ENCODE measurements at regions not wholly inside any gene's neighbourhood (a gene's known extent, or its start where the extent isn't known, plus 50 kb on each side); places are given as distances from the start of the nearest gene placed in this dataset.

DNA sequence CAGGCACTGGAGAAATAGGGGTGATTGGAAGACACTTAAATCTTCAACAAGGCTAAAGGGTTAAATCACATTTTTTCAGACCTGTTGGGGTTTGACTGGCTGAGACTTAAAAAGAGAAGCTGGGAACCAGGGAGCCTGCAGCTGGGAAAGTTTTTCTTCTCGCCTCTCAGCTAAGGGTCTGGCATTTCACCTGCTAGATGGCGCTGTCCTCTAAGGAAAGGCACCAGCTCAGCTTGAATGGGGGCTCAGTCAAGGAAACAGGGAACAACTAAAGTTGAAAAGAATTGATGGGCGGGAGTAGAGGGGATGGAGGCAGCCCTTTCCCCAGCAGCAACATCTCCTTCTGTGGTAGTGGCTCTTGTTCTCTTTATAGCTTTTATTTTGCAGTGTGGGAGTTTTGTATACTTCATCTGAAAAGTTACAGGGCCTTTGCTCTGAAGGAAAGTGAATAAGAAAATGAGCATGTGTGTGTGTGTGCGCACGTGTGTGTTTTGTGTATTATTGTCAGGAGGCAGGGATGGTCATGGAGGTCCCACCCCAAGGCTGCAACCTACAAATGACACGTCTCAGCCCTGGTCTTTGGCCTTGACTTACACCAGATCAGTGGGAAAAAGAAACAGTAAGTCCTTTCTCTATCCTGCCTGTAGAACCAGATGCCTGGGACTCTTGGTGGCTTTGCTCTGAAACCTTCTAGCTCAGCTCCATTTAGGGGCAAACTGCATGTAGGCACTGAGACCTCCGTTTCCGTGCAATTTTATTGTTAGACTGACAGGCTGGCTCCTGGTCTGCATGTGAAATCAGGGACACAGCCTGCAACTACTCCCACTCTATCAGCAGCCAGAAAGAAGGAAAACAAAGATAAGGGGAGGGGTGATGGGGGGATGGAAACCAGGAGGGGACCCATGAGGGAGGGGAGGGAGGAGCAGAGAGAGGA lies 316.2 kb upstream of the CLINT1 start:
- peak; percentile 27 for DNase-seq (ENCODE audit: low read depth, low spot score)
- H3K79me2 ChIP-seq (ENCODE audit: control insufficient read depth, insufficient read depth, low read length), result no peaks in the 10 kb centered on the region
- H3K27ac ChIP-seq (ENCODE audit: control insufficient read depth, insufficient read depth), result no peak overlapping the region
- peak; percentile 97 for ATAC-seq
- H4K20me1 ChIP-seq (ENCODE audit: control insufficient read depth, insufficient read depth), result no peaks in the 10 kb centered on the region
- POLR2A ChIA-PET, result interaction anchor here (0.6 to 0.9 kb wide), 3 partner anchors 21 to 488 kb away, joined by 3 to 5 read pairs (median 3); no protein-coding TSS in a partner anchor
- FAIRE-seq, result peak; percentile 47
- peaks cover 0 to 1% of the 10 kb centered on the region in 2 experiments; a peak in 1 of 4 replicates for H3K27me3 ChIP-seq (replicated peaks in 1 of 2; ENCODE audit: control insufficient read depth in 2 of 2, insufficient read depth in 2 of 2, low read length in 1 of 2)
- RAD21 ChIA-PET (ENCODE audit: unreplicated experiment), result interaction anchor here (0.7 to 3.2 kb wide), 46 partner anchors 13 to 1033 kb away, joined by 3 to 96 read pairs (median 3); no protein-coding TSS in a partner anchor
- no peaks in the 10 kb centered on the region for H3K9me3 ChIP-seq (replicated peaks; ENCODE audit: control insufficient read depth, insufficient read depth, low read length)
- no peaks in the 10 kb centered on the region for H3K4me1 ChIP-seq (ENCODE audit: control insufficient read depth, insufficient read depth, low read length)
- no TSS peak for BruUV-seq (replicated peaks)
- no peak overlapping the region for H3K4me3 ChIP-seq
- SMC1A ChIA-PET (ENCODE audit: uncharacterized antibody, unreplicated experiment), result interaction anchor here (0.6 to 7.1 kb wide), 34 partner anchors 12 to 1148 kb away, joined by 3 to 100 read pairs (median 4); no protein-coding TSS in a partner anchor
- intact Hi-C loops (cut with micrococcal nuclease; ENCODE audit: unreplicated experiment), result loop anchor here (1.0 to 5.0 kb wide), 4 partner anchors 502 to 958 kb away; no protein-coding TSS in a partner anchor
- no peaks in the 10 kb centered on the region for H3K36me3 ChIP-seq (ENCODE audit: control insufficient read depth in 2 of 2, insufficient read depth in 2 of 2, low read length in 1 of 2)
- WGBS (ENCODE audit: insufficient coverage, insufficient replicate concordance, low lambda C conversion rate, missing lambda C conversion rate), result 20% methylated on average over 8 of the region's 8 CpGs
- in situ Hi-C loops (cut with MboI), result loop anchor here (5.0 kb wide), 2 partner anchors 507 to 932 kb away; no protein-coding TSS in a partner anchor
- H3K4me2 ChIP-seq (ENCODE audit: control insufficient read depth, insufficient read depth), result no peak overlapping the region
- no peak overlapping the region for H2AFZ ChIP-seq (ENCODE audit: control insufficient read depth, low read depth, low read length)
- H3K9ac ChIP-seq (ENCODE audit: control insufficient read depth, insufficient read depth, low read length), result no peak overlapping the region
- CTCF ChIA-PET, result interaction anchor here (0.6 to 9.0 kb wide), 56 partner anchors 9 to 1156 kb away, joined by 3 to 137 read pairs (median 4); no protein-coding TSS in a partner anchor
- TF ChIP-seq, protein P1, sequence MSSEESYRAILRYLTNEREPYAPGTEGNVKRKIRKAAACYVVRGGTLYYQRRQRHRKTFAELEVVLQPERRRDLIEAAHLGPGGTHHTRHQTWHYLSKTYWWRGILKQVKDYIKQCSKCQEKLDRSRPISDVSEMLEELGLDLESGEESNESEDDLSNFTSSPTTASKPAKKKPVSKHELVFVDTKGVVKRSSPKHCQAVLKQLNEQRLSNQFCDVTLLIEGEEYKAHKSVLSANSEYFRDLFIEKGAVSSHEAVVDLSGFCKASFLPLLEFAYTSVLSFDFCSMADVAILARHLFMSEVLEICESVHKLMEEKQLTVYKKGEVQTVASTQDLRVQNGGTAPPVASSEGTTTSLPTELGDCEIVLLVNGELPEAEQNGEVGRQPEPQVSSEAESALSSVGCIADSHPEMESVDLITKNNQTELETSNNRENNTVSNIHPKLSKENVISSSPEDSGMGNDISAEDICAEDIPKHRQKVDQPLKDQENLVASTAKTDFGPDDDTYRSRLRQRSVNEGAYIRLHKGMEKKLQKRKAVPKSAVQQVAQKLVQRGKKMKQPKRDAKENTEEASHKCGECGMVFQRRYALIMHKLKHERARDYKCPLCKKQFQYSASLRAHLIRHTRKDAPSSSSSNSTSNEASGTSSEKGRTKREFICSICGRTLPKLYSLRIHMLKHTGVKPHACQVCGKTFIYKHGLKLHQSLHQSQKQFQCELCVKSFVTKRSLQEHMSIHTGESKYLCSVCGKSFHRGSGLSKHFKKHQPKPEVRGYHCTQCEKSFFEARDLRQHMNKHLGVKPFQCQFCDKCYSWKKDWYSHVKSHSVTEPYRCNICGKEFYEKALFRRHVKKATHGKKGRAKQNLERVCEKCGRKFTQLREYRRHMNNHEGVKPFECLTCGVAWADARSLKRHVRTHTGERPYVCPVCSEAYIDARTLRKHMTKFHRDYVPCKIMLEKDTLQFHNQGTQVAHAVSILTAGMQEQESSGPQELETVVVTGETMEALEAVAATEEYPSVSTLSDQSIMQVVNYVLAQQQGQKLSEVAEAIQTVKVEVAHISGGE (CRISPR knock-in tag; IDR thresholded peaks at IDR 0.05), result no peak
- TF ChIP-seq BHLHE40 (IDR thresholded peaks at IDR 0.05; ENCODE audit: borderline replicate concordance in 1 of 2, low read depth in 2 of 2, low read length in 1 of 2), result 0 out of 4 replicates have a peak, but pooled peaks of 1 of the 2 experiments have one; percentile 18
- peak; percentile 95 for TF ChIP-seq SMC3 (IDR thresholded peaks at IDR 0.05; ENCODE audit: borderline replicate concordance, low read length)
- TF ChIP-seq TCF12 (IDR thresholded peaks at IDR 0.05; ENCODE audit: low read depth, low read length), result no peak
- TF ChIP-seq, protein P2, sequence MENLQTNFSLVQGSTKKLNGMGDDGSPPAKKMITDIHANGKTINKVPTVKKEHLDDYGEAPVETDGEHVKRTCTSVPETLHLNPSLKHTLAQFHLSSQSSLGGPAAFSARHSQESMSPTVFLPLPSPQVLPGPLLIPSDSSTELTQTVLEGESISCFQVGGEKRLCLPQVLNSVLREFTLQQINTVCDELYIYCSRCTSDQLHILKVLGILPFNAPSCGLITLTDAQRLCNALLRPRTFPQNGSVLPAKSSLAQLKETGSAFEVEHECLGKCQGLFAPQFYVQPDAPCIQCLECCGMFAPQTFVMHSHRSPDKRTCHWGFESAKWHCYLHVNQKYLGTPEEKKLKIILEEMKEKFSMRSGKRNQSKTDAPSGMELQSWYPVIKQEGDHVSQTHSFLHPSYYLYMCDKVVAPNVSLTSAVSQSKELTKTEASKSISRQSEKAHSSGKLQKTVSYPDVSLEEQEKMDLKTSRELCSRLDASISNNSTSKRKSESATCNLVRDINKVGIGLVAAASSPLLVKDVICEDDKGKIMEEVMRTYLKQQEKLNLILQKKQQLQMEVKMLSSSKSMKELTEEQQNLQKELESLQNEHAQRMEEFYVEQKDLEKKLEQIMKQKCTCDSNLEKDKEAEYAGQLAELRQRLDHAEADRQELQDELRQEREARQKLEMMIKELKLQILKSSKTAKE (IDR thresholded peaks at IDR 0.05; ENCODE audit: low read depth, poor library complexity, severe bottlenecking), result peak; percentile 32
- no peak for TF ChIP-seq SRF (IDR thresholded peaks at IDR 0.05; ENCODE audit: low read depth in 2 of 2, low read length in 2 of 2)
- TF ChIP-seq LARP7 (IDR thresholded peaks at IDR 0.05), result no peak
- TF ChIP-seq BACH1 (IDR thresholded peaks at IDR 0.05; ENCODE audit: borderline replicate concordance), result no peak
- TF ChIP-seq, protein P3, sequence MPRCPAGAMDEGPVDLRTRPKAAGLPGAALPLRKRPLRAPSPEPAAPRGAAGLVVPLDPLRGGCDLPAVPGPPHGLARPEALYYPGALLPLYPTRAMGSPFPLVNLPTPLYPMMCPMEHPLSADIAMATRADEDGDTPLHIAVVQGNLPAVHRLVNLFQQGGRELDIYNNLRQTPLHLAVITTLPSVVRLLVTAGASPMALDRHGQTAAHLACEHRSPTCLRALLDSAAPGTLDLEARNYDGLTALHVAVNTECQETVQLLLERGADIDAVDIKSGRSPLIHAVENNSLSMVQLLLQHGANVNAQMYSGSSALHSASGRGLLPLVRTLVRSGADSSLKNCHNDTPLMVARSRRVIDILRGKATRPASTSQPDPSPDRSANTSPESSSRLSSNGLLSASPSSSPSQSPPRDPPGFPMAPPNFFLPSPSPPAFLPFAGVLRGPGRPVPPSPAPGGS (IDR thresholded peaks at IDR 0.05; ENCODE audit: borderline replicate concordance, insufficient read depth, low read depth, low read length, poor library complexity, severe bottlenecking), result no peak
- TF ChIP-seq POLR2AphosphoS2 (IDR thresholded peaks at IDR 0.05; ENCODE audit: low read depth, low read length), result no peak
- TF ChIP-seq, protein P4, sequence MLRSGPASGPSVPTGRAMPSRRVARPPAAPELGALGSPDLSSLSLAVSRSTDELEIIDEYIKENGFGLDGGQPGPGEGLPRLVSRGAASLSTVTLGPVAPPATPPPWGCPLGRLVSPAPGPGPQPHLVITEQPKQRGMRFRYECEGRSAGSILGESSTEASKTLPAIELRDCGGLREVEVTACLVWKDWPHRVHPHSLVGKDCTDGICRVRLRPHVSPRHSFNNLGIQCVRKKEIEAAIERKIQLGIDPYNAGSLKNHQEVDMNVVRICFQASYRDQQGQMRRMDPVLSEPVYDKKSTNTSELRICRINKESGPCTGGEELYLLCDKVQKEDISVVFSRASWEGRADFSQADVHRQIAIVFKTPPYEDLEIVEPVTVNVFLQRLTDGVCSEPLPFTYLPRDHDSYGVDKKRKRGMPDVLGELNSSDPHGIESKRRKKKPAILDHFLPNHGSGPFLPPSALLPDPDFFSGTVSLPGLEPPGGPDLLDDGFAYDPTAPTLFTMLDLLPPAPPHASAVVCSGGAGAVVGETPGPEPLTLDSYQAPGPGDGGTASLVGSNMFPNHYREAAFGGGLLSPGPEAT (IDR thresholded peaks at IDR 0.05; ENCODE audit: low read depth), result no peak
- peak; percentile 65 for TF ChIP-seq YY1 (IDR thresholded peaks at IDR 0.05; ENCODE audit: low read depth, low read length)
